OCI-LY1 (cell line): ENCODE measurements at regions not wholly inside any gene's neighbourhood (a gene's known extent, or its start where the extent isn't known, plus 50 kb on each side); places are given as distances from the start of the nearest gene placed in this dataset.

Experiments
- EZH2 ChIP-seq: fragments of 200-600 bp; sonication (generic), shearing (Covaris generic); IDR thresholded peaks from 2 replicates; pipeline ENCODE4 v1.8.0; 2017; ENCODE audit warnings: borderline replicate concordance, mixed run types, mild to moderate bottlenecking, antibody characterized with exemption, low read length, moderate library complexity, mixed read lengths
- TF ChIP-seq, protein P1 (sequence below): fragments of 200-600 bp; sonication (generic), shearing (Covaris generic); IDR thresholded peaks from 2 replicates; pipeline ENCODE4 v1.5.1; 2017; ENCODE audit warnings: mild to moderate bottlenecking, antibody characterized with exemption, low read length, moderate library complexity, mixed read lengths

GRCh38 chr17:55661963-55662834 is 60.5 kb downstream of the TMEM100 start:
- TF ChIP-seq EZH2: no peak
- TF ChIP-seq, protein P1, sequence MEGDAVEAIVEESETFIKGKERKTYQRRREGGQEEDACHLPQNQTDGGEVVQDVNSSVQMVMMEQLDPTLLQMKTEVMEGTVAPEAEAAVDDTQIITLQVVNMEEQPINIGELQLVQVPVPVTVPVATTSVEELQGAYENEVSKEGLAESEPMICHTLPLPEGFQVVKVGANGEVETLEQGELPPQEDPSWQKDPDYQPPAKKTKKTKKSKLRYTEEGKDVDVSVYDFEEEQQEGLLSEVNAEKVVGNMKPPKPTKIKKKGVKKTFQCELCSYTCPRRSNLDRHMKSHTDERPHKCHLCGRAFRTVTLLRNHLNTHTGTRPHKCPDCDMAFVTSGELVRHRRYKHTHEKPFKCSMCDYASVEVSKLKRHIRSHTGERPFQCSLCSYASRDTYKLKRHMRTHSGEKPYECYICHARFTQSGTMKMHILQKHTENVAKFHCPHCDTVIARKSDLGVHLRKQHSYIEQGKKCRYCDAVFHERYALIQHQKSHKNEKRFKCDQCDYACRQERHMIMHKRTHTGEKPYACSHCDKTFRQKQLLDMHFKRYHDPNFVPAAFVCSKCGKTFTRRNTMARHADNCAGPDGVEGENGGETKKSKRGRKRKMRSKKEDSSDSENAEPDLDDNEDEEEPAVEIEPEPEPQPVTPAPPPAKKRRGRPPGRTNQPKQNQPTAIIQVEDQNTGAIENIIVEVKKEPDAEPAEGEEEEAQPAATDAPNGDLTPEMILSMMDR: no peak
